HUDEP-2 (cell line): ENCODE measurements at regions not wholly inside any gene's neighbourhood (a gene's known extent, or its start where the extent isn't known, plus 50 kb on each side); places are given as distances from the start of the nearest gene placed in this dataset.
A peak's percentile ranks its signal among the peaks of the same experiment; 100 is the strongest.

Experiments
- DNase-seq, 76 experiments: peaks; one replicate each; lab custom pipeline; 2025; ENCODE audit not compliant: unreplicated experiment in 76 of 76; lab: John Stamatoyannopoulos, UW

DNA sequence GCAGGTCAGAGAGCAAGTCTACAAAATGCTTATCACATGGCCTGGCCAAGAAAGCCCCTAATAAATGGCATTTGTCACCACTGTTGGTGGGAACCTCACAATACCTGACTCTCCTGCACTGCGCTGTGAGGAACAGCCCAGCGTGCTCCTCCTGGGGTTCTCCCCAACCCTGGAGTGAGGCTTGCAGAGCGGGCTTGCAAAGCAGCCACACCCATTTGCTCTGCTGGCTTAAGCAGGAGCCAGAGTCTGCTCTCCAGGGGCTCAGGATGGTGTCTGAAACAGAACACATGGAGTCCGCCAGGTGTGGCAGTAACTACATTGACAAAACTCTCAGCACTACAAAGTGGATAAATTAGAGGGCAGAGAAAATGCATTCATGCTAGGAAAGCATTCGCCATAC lies 331.0 kb upstream of the CCL2 start:
- peak in 2 of 76 experiments; percentile 2 to 16 for DNase-seq

GRCh38 chr17:33925649-33926048 lies 329.4 kb upstream of the CCL2 start:
- DNase-seq: no peak

GRCh38 chr17:33927732-33928133 lies 327.4 kb upstream of the CCL2 start:
- DNase-seq: peak in 1 of 76 experiments; percentile 8

DNA sequence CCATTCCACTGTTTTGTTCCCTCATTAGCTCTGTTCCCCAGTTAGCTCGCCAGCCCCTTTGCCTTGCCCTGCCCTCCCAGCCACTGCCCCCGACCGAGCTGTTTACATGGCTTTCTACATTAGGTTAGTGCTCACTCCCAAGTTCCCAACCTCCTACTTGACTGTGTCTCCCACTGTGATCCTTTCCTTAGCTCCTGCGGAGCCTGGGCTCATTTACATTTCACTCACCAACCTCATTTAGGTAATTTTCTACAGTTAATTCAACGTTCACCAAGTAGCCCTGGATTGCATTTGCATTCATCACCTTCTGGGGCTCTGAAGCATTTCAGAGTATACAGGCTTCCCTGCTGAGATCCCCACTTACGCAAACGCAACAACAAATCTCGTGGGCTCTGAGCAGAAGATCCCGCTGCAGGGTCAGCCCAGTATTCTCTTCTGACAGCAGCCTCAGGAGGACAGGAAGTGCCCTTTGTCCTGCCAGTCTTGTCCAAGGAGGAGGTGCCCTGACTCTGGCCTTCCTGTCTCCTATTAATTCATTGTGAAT lies 325.8 kb upstream of the CCL2 start:
- DNase-seq: no peak

DNA sequence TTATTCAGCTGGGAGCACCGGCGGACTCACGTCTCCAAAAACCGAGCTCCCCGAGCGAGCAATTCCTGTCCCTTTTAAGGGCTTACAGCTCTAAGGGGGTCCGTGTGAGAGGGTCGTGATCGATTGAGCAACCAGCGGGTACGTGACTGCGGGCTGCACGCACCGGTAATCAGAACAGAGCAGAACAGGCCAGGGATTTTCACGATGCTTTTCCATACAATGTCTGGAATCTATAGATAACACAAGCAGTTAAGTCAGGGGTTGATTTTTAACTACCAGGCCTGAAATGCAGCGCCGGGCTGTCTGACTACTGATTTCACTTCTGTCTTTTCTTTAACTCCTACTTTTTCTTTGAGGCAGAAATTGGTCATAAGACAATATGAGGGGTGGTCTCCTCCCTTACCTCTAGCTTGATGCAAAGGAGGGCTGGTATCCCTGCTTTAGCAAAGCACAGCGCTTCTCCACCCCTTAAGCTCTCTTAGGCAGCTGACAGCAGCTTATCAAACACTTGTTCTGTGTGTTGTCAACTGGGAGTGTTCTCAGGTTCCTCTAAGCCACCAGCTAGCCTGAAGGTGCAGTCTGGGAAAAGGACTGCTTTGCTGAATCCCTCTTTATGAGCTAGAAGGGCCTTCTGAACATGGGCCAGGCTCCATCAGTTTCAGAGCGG lies 323.8 kb upstream of the CCL2 start:
- peak in 10 of 76 experiments; percentile 5 to 27 (median 18) for DNase-seq

DNA sequence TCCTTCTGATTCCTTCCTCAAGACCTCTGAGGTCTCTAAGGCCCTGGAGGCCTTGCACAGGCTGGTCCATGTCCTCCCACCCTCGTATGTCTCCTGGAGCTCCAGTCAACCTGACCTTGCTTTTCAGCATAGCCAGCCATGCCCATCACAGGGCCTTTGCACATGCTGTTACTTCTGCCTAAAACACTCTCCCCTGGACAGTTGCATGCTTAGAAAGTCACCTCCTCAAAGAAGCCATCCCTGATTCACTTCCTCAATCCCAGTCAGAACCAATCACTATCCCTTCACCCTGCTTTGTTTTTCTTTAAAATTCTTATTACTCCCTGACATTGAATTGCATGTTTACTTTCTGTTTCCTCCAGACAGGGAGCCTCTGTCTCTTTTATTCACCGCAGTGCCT lies 322.1 kb upstream of the CCL2 start:
- no peak for DNase-seq

DNA sequence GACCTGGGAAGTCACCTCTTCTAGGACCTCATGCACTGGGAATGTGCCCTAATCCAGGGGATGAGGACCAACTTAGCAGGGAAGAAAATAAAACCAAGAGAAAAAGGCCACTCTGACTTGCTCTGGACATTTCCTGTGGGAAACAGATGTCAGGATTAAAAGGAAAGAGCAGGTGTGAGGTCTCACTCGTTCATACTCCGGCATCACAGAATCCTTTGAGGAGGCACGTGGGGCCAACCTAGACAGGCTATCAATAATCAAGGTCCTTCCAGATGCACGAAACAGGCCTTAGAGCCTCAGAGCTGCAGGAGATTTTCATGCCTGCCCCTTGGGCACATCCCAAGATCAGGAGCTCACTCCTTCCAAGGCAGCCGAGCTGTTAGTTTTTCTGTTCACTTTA lies 321.5 kb upstream of the CCL2 start:
- no peak for DNase-seq

DNA sequence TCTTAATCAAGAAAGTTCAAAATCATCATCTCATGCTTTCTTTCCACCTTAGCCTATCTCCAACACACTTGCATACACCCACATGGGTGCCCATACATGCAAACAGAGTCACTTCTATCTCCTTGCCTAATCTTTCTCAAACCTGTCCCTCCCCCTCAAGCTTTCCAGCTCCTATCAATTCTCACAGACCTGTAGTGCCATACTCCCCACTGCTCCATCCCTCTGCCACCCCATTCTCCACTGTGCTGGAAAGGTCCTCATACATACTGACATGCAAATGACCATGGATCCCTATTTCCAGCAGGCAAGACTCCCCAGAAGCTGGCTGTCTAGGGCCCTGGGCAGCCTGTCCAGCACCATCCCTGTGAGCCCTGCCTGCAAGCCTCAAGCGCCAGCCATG lies 320.4 kb upstream of the CCL2 start:
- DNase-seq: peak in 1 of 76 experiments; percentile 8

GRCh38 chr17:33935822-33936221 lies 319.3 kb upstream of the CCL2 start:
- no peak for DNase-seq

DNA sequence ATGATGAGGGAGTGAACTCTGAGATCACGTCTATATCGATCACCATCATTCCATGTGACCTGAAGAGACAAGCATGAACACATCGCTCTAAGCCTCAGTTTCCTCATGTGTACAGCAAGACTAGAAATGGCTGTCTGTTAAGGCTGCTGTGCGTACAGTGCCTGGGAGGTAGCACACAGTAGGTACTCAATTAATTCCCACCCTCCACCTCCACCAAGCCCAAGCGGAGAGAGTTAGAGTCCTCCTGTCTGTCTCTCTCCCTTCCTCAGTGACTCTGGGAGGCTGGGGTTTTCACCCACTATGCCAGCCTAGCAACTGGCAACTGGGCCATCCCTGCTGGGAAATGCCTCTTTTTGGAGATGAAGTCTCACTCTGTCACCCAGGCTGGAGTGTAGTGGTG lies 318.3 kb upstream of the CCL2 start:
- DNase-seq: no peak

GRCh38 chr17:33939959-33940358 lies 315.1 kb upstream of the CCL2 start:
- no peak for DNase-seq

DNA sequence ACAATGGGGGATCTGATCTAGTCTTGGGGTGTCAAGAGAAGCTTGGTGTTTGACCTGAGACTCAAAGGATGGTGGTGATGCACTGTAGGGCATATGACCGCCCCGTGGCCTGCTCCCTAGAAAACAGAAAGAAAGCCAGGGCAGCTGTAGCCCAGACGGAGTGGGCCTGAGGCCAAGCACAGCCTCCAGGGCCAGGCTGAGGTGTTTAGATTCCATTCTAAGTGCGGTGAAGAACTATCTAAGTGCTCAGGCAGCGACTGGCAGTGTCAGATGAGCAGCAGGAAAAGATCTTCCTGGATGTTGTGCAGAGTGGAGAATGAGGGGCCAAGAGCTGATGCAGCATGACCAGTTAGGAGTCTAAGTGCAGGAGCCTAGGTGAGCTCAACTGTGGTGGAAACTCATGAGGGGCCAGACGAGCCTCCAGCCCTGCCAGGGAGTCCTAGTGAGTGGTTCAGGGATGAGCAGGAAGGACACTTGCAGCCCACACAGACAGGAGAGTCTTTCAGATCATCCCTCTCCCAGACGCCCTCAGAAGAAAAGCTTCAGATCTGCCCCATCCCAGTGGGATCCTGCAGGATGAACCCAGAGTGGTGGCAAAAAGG lies 314.2 kb upstream of the CCL2 start:
- DNase-seq: no peak

DNA sequence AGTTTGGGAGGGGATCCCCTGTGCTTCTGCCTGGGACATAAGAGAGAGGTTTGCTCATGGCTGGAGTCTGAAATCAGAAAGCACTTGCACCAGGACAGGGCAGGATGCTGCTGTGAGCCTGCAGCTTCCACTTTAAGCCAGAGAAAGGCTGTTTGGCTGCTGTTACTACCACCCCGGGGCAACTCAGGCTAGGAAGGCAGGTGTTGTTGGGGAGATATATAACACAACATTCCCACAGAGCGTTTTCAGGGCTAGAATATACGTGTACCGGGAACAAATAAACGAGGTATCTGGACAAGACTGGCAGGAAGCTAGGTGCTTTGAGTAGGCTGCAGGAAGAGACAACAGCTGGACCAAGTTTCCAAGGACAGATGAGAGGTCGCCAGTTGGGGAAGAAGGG lies 313.3 kb upstream of the CCL2 start:
- DNase-seq: no peak

- peak in 7 of 76 experiments; percentile 6 to 23 (median 10) for DNase-seq
Measured at GRCh38 chr17:33942414-33942813, 312.7 kb upstream of the CCL2 start.

GRCh38 chr17:33944412-33944811 lies 310.7 kb upstream of the CCL2 start:
- DNase-seq: no peak

DNA sequence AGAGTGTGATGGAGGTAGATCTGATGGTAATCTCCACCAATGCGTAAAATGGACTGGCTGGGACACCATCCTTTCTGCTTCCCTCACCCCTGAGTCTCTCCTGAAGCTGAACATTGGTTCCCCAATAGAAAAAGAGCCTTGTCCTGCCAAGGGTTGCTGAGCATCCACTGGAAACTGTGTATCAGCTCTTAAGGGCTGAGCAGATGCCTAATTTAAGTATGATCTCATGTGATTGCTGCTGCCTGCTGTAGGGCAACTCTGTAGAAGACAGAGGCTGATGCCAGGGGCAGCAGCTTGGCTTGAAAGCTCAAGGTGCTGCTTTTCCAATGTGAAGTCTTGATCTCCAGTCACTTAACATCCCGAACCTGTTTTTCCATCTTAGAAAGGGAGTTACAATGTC lies 310.3 kb upstream of the CCL2 start:
- DNase-seq: no peak

- no peak for DNase-seq
Measured at GRCh38 chr17:33945646-33946546, 309.2 kb upstream of the CCL2 start.

DNA sequence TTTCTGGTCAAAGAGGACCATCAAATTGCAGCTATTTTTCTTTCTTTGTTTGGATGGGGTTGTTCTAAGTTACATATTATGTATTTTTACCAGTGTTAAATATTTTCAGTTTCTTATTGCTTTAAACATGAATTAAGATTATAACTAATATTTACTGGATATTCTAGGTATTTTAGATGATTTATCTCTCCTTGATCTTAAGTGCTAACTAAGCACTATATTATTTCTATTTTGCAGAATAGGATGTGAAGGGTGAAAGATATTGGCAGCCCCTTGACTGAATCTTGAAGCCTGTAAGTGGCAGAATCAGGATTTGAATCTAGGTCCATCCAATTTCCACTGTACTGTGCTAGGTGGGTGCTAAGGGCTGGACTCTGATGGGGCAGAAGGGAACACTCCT lies 307.3 kb upstream of the CCL2 start:
- no peak for DNase-seq

DNA sequence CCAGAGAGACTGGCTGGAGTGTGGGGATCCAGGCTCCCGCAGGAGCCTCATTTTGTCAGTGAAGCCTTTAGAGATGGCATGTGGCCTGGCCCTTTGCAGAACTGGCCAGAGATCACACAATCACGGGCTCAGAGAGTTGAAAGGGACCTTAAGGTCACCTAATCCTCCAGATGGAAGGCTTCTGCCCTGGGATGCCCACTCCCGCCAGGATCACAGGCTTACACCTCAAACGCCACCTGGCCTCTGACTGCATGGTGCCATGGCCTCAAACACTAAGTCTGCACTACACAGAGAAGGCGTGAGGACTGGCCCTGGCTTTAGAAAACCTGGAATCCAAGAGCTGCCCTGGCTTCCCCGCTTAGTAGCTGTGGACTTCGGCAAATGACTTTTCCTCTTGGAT lies 306.8 kb upstream of the CCL2 start:
- no peak for DNase-seq

DNA sequence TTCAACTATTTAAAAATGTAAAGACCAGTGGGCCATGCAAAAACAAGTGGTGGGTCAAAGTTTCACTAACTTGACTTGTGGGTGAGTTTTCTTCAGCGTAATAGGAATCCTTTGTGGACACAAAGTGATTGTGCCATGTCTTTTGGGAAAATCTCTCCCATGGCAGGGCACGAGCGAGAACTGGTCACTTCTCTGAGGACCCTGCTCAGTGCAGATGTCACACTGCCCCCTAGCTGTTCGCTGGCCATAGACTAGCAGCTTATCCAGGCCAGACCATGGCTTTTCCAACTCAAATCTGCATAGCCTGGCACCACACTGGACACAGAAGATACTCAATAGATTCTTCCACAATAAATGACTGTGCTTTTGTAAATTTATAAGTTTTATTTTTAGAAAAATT lies 306.0 kb upstream of the CCL2 start:
- DNase-seq: peak in 55 of 76 experiments; percentile 8 to 72 (median 39)

GRCh38 chr17:33950061-33950460 lies 305.0 kb upstream of the CCL2 start:
- DNase-seq: no peak
